ENCODE measurements at regions not wholly inside any gene's neighbourhood (a gene's known extent, or its start where the extent isn't known, plus 50 kb on each side); places are given as distances from the start of the nearest gene placed in this dataset.

GRCh38 chr18:56493531-56493930, 144.9 kb downstream of the TXNL1 start:
- no peak overlapping the region for H2BK20ac ChIP-seq (ENCODE audit: low read depth, low read length)
- no CpG with 5 or more reads among the region's 6 CpGs for WGBS, 2 experiments (ENCODE audit: extremely low coverage in 2 of 2, insufficient read length in 1 of 2)
- H3K4me1 ChIP-seq (ENCODE audit: control insufficient read depth, insufficient read depth, low read length), result 0 out of 2 replicates have a peak, but pooled peaks cover 2% of the 10 kb centered on the region
- intact Hi-C loops (cut with micrococcal nuclease) (no loop called here), dilution Hi-C loops (cut with HindIII; ENCODE audit: low sequenced_read_pairs, unreplicated experiment) (no loop called here), in situ Hi-C loops (cut with MboI; ENCODE audit: low sequenced_read_pairs) (no loop called here)
- no peak for DNase-seq
- no peak overlapping the region for H3K56ac ChIP-seq (ENCODE audit: extremely low read depth, insufficient read depth, low read length)
- no peaks in the 10 kb centered on the region for H3K79me1 ChIP-seq (ENCODE audit: low read depth in 1 of 2, low read length in 2 of 2)
- no peak overlapping the region for H4K91ac ChIP-seq (ENCODE audit: insufficient read depth, low read depth, low read length)
- CTCF ChIA-PET, result interaction anchor here (0.6 kb wide), 1 partner anchor 114 kb away, joined by 6 read pairs; no protein-coding TSS in a partner anchor
- POLR2A ChIA-PET (ENCODE audit: unreplicated experiment), result no interaction called here
- H3K27ac ChIP-seq (ENCODE audit: insufficient read depth, low read length), result no peak overlapping the region
- no peak overlapping the region for H3K4ac ChIP-seq (ENCODE audit: low read depth, low read length)
- no peak for ATAC-seq (ENCODE audit: low read depth)
- H2AK9ac ChIP-seq (replicated peaks; ENCODE audit: low read depth, low read length, poor library complexity), result no peak overlapping the region
- H3K18ac ChIP-seq (ENCODE audit: low read depth, low read length), result no peak overlapping the region
- H3K14ac ChIP-seq (replicated peaks; ENCODE audit: low read depth, low read length), result no peak overlapping the region
- H3K23ac ChIP-seq (ENCODE audit: low read depth, low read length), result no peak overlapping the region
- no peak overlapping the region for H2AFZ ChIP-seq (replicated peaks; ENCODE audit: low read length, poor library complexity)
- no peak overlapping the region for H2BK5ac ChIP-seq (ENCODE audit: low read depth, low read length, poor library complexity, severe bottlenecking)
- H3K9ac ChIP-seq (ENCODE audit: low read depth, low read length), result no peak overlapping the region
- no peak overlapping the region for H4K8ac ChIP-seq (ENCODE audit: low read depth in 2 of 2, low read length in 2 of 2)
- H2BK120ac ChIP-seq (ENCODE audit: low read depth, low read length), result no peak overlapping the region
- H3K4me3 ChIP-seq (ENCODE audit: insufficient read depth, low read depth, low read length), result no peak overlapping the region
- H3K36me3 ChIP-seq (ENCODE audit: control insufficient read depth, insufficient read depth, low read length), result no peaks in the 10 kb centered on the region
- H4K20me1 ChIP-seq (ENCODE audit: insufficient read depth, low read length), result no peaks in the 10 kb centered on the region
- no peak overlapping the region for H3K4me2 ChIP-seq (ENCODE audit: low read depth, low read length)
- H3K9me1 ChIP-seq (ENCODE audit: insufficient read depth, low read length), result no peaks in the 10 kb centered on the region
- H3K27me3 ChIP-seq (ENCODE audit: control insufficient read depth, insufficient read depth, low read length), result peaks cover 9% of the 10 kb centered on the region
- H4K5ac ChIP-seq (ENCODE audit: low read depth, low read length), result no peak overlapping the region
- no peak for TF ChIP-seq NFE2L2 (IDR thresholded peaks at IDR 0.05; ENCODE audit: low read depth, low read length)
- no peak for TF ChIP-seq MXI1 (IDR thresholded peaks at IDR 0.05; ENCODE audit: borderline replicate concordance, low read depth, low read length)
- TF ChIP-seq SMC3 (IDR thresholded peaks at IDR 0.05; ENCODE audit: low read depth, low read length), result no peak
- TF ChIP-seq MAZ (IDR thresholded peaks at IDR 0.05; ENCODE audit: borderline replicate concordance, low read depth, low read length), result no peak
- TF ChIP-seq RAD21 (IDR thresholded peaks at IDR 0.05; ENCODE audit: low read length), result no peak
- TF ChIP-seq RFX5 (IDR thresholded peaks at IDR 0.05; ENCODE audit: low read depth, low read length), result no peak
- TF ChIP-seq CHD1 (IDR thresholded peaks at IDR 0.05; ENCODE audit: low read depth, low read length), result no peak
- no peak for TF ChIP-seq ELK1 (IDR thresholded peaks at IDR 0.05; ENCODE audit: borderline replicate concordance, low read depth, low read length)
- TF ChIP-seq RCOR1 (IDR thresholded peaks at IDR 0.05; ENCODE audit: insufficient replicate concordance, low read length), result no peak
- TF ChIP-seq BHLHE40 (IDR thresholded peaks at IDR 0.05; ENCODE audit: low read depth, low read length), result no peak
- no peak for TF ChIP-seq POLR2A (IDR thresholded peaks at IDR 0.05; ENCODE audit: low read depth, low read length)
- TF ChIP-seq CEBPB (IDR thresholded peaks at IDR 0.05; ENCODE audit: low read depth, low read length), result no peak
- TF ChIP-seq USF2 (IDR thresholded peaks at IDR 0.05; ENCODE audit: low read depth, low read length), result no peak
- TF ChIP-seq CTCF (conservative IDR thresholded peaks at IDR 0.05; ENCODE audit: low read depth, low read length), result no peak
- TF ChIP-seq MAFK (IDR thresholded peaks at IDR 0.05; ENCODE audit: low read depth, low read length), result no peak
- no peak for TF ChIP-seq FOS (IDR thresholded peaks at IDR 0.05; ENCODE audit: low read depth, low read length)
- no peak overlapping the region for H2BK15ac ChIP-seq (ENCODE audit: low read depth, low read length)
- no peak overlapping the region for H2AK5ac ChIP-seq (ENCODE audit: low read depth, low read length)
- H3K9me3 ChIP-seq (ENCODE audit: control insufficient read depth, insufficient read depth, low read length), result no peaks in the 10 kb centered on the region; the same call in 1 of the 2 replicates
- no TSS peak for BruUV-seq (replicated peaks)

Measured in IMR-90 (cell line).